Caco-2 (cell line): ENCODE measurements at regions not wholly inside any gene's neighbourhood (a gene's known extent, or its start where the extent isn't known, plus 50 kb on each side); places are given as distances from the start of the nearest gene placed in this dataset.

Source experiments
- BruUV-seq: library from RNA; stranded (reverse); fragments of 400-500 nt; replicated peaks from 2 replicates; lab custom pipeline; 2021; lab: Mats Ljungman, UMichigan
- CTCF ChIA-PET: fragments of 300-600 bp; sonication (Branson Sonifier 250); formaldehyde crosslinking; loops from one replicate; lab custom pipeline; 2022; ENCODE audit warnings: antibody characterized with exemption; lab: Charles Lee
- POLR2A ChIA-PET: fragments of 300-600 bp; sonication (Branson Sonifier 250); formaldehyde crosslinking; loops from one replicate; lab custom pipeline; 2022; ENCODE audit warnings: antibody characterized with exemption; lab: Charles Lee
- DNase-seq, 2 experiments: peaks; one replicate each; pipeline versions ENCODE4 v3.0.0 to v3.0.0-alpha.2; 2020 to 2022
- H3K27me3 ChIP-seq: replicated peaks from 2 replicates; pipeline ENCODE4 v1.6.0; 2011; ENCODE audit warnings: low read length; ENCODE audit not compliant: control insufficient read depth, insufficient read depth
- H3K36me3 ChIP-seq: 2 replicates; pipeline ENCODE4 v1.5.1; 2011; ENCODE audit warnings: low read length; ENCODE audit not compliant: control insufficient read depth, insufficient read depth
- H3K4me1 ChIP-seq: fragments of 250-450 bp; sonication (Bioruptor Pico); 2 replicates; pipeline ENCODE4 v1.5.1; 2020; ENCODE audit warnings: mild to moderate bottlenecking
- H3K4me3 ChIP-seq: 2 replicates; pipeline ENCODE4 v1.5.1; 2011; ENCODE audit warnings: low read depth, mild to moderate bottlenecking, control low read depth, low read length
- H3K9me3 ChIP-seq: fragments of 250-450 bp; sonication (Bioruptor Pico); 2 replicates; pipeline ENCODE4 v1.5.1; 2020; ENCODE audit warnings: mild to moderate bottlenecking, moderate library complexity
- H3K27ac Mint-ChIP-seq: one replicate; pipeline ENCODE4 v1.8.0; 2022; ENCODE audit warnings: mixed read lengths; ENCODE audit not compliant: unreplicated experiment
- H3K27me3 Mint-ChIP-seq: one replicate; pipeline ENCODE4 v1.8.0; 2022; ENCODE audit warnings: mixed read lengths; ENCODE audit not compliant: insufficient read depth, unreplicated experiment
- H3K36me3 Mint-ChIP-seq: one replicate; pipeline ENCODE4 v1.8.0; 2022; ENCODE audit warnings: mild to moderate bottlenecking, mixed read lengths; ENCODE audit not compliant: insufficient read depth, unreplicated experiment
- H3K4me1 Mint-ChIP-seq: one replicate; pipeline ENCODE4 v1.8.0; 2022; ENCODE audit warnings: low read depth, mixed read lengths; ENCODE audit not compliant: unreplicated experiment
- H3K4me3 Mint-ChIP-seq: one replicate; pipeline ENCODE4 v1.8.0; 2022; ENCODE audit warnings: mild to moderate bottlenecking, moderate library complexity, mixed read lengths; ENCODE audit not compliant: unreplicated experiment
- H3K9me3 Mint-ChIP-seq: one replicate; pipeline ENCODE4 v1.8.0; 2022; ENCODE audit warnings: mixed read lengths; ENCODE audit not compliant: unreplicated experiment
- intact Hi-C: fragments of 100-400 bp; cut with micrococcal nuclease; formaldehyde crosslinking; loops from one replicate; pipeline ENCODE4 v1.10.0; 2022; ENCODE audit not compliant: unreplicated experiment
- TF ChIP-seq, protein P1 (sequence below), 2 experiments: fragments of 200-600 bp in 1 of 2; IDR thresholded peaks; 1 replicate in 1 of 2; 2 replicates in 1 of 2; pipeline versions ENCODE4 v1.5.1 to v1.8.0; 2011 to 2022; ENCODE audit warnings: antibody characterized with exemption in 1 of 2, control low read depth in 1 of 2, inconsistent platforms in 1 of 2, low read depth in 1 of 2, low read length in 1 of 2, mild to moderate bottlenecking in 1 of 2, moderate library complexity in 1 of 2; ENCODE audit not compliant: insufficient read depth in 1 of 2, severe bottlenecking in 1 of 2, unreplicated experiment in 1 of 2

DNA sequence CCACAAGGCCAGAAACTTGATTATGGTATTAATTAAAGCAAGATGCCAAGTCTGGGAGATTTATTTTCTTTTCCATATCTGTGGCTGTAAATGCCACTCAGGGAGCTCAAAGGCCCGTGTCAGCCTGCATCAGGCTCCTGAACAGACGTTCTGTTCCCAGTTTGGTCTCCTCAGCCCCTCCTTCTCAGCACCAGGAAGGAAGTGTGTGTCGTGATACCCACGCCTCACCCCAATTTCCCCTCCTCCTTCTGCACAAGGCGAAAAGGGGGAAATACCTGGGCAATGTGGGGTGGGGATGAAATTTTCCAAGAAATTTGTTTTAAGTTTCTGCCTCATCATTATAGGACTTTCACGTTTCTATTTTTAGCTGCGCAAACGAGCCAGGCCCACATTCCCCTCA lies 112.0 kb downstream of the SYF2 start:
- Mint-ChIP-seq H3K4me1 (no peaks in the 10 kb centered on the region), H3K27me3 (no peaks in the 10 kb centered on the region), H3K9me3 (no peaks in the 10 kb centered on the region), H3K27ac (no peak overlapping the region), H3K36me3 (no peaks in the 10 kb centered on the region), H3K4me3 (no peak overlapping the region)
- H3K36me3 ChIP-seq, result no peaks in the 10 kb centered on the region
- no peak for DNase-seq
- H3K27me3 ChIP-seq, result no peaks in the 10 kb centered on the region
- intact Hi-C loops, result no loop called here
- ChIA-PET CTCF (interaction anchor here (0.6 kb wide), 1 partner anchor 156 kb away, joined by 3 read pairs; no protein-coding TSS in a partner anchor), POLR2A (no interaction called here)
- TF ChIP-seq, protein P1, sequence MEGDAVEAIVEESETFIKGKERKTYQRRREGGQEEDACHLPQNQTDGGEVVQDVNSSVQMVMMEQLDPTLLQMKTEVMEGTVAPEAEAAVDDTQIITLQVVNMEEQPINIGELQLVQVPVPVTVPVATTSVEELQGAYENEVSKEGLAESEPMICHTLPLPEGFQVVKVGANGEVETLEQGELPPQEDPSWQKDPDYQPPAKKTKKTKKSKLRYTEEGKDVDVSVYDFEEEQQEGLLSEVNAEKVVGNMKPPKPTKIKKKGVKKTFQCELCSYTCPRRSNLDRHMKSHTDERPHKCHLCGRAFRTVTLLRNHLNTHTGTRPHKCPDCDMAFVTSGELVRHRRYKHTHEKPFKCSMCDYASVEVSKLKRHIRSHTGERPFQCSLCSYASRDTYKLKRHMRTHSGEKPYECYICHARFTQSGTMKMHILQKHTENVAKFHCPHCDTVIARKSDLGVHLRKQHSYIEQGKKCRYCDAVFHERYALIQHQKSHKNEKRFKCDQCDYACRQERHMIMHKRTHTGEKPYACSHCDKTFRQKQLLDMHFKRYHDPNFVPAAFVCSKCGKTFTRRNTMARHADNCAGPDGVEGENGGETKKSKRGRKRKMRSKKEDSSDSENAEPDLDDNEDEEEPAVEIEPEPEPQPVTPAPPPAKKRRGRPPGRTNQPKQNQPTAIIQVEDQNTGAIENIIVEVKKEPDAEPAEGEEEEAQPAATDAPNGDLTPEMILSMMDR (IDR thresholded peaks at IDR 0.05; ENCODE audit: insufficient read depth in 1 of 2, low read depth in 1 of 2, low read length in 1 of 2, severe bottlenecking in 1 of 2, unreplicated experiment in 1 of 2), result no peak
- no peak overlapping the region for H3K4me3 ChIP-seq
- H3K4me1 ChIP-seq, result no peaks in the 10 kb centered on the region
- no TSS peak for BruUV-seq
- no peaks in the 10 kb centered on the region for H3K9me3 ChIP-seq

DNA sequence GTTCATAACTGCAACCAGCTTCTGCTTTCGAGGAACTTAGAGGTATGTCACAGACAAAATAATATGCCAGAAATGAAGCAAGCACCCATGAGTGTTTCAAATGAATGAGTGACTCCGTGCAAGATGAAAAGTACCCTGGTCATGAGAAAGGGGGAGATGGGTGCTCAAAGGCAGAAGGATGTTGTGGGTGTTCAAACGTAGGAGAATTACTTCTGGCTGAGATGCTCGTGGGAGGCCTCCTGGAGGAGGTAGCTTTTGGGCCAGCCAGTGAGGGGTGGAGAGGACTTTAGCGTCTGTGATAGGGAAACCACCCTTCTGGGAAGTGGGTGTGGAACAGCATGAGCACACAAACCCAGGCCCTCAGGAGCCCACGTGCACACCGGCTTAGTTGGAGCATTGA lies 113.8 kb downstream of the SYF2 start:
- Mint-ChIP-seq H3K27ac (no peak overlapping the region), H3K9me3 (no peaks in the 10 kb centered on the region), H3K4me1 (no peaks in the 10 kb centered on the region), H3K4me3 (no peak overlapping the region), H3K36me3 (no peaks in the 10 kb centered on the region), H3K27me3 (no peaks in the 10 kb centered on the region)
- intact Hi-C loops, result no loop called here
- Histone ChIP-seq H3K36me3 (no peaks in the 10 kb centered on the region), H3K4me3 (no peak overlapping the region), H3K4me1 (no peaks in the 10 kb centered on the region), H3K27me3 (no peaks in the 10 kb centered on the region), H3K9me3 (no peaks in the 10 kb centered on the region)
- POLR2A ChIA-PET, result no interaction called here
- CTCF ChIA-PET, result interaction anchor here (1.8 kb wide), 1 partner anchor 86 kb away, joined by 4 read pairs; no protein-coding TSS in a partner anchor
- BruUV-seq, result no TSS peak
- no peak for DNase-seq
- TF ChIP-seq, protein P1 (IDR thresholded peaks at IDR 0.05; ENCODE audit: insufficient read depth in 1 of 2, low read depth in 1 of 2, low read length in 1 of 2, severe bottlenecking in 1 of 2, unreplicated experiment in 1 of 2), result no peak

DNA sequence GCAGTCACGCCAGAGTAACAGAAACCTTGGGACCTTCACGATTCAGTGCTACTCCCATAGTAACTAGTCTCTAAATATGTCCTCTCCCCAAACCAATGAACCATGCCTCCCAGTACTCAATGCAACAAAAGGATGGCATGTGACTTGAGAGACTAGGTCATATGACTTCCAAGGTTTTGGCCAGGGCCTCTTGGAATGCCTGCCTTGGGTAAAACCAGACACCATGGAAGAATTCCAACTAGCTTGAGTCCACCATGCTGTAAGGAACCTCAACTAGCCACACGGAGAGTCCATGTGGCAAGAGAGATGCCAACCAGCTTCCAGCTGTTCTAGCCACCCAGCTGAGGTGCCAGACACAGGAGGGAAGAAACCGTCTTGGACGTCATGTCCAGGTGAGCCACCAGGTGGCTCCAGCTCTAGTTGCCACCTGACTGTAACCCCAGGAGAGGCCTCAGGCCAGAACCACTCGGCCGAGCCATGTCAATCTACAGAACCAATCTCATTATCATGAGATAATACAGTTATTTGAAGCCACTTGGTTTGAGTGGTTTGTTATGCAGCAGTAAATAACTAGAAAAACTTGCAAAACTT lies 115.0 kb downstream of the SYF2 start:
- no peaks in the 10 kb centered on the region for H3K27me3 Mint-ChIP-seq
- no peaks in the 10 kb centered on the region for H3K36me3 ChIP-seq
- no TSS peak for BruUV-seq
- H3K4me1 ChIP-seq, result no peaks in the 10 kb centered on the region
- TF ChIP-seq, protein P1 (IDR thresholded peaks at IDR 0.05; ENCODE audit: insufficient read depth in 1 of 2, low read depth in 1 of 2, low read length in 1 of 2, severe bottlenecking in 1 of 2, unreplicated experiment in 1 of 2), result peak; percentile 33 to 43
- ChIA-PET POLR2A (no interaction called here), CTCF (interaction anchor here (0.5 to 1.8 kb wide), 2 partner anchors 87 to 140 kb away, joined by 3 to 4 read pairs; no protein-coding TSS in a partner anchor)
- peaks cover 4% of the 10 kb centered on the region for H3K4me1 Mint-ChIP-seq
- intact Hi-C loops, result loop anchor here (1.0 kb wide), 1 partner anchor 88 kb away; no protein-coding TSS in a partner anchor
- no peaks in the 10 kb centered on the region for H3K27me3 ChIP-seq
- no peaks in the 10 kb centered on the region for H3K36me3 Mint-ChIP-seq
- no peaks in the 10 kb centered on the region for H3K9me3 Mint-ChIP-seq
- no peak overlapping the region for H3K4me3 Mint-ChIP-seq
- no peak overlapping the region for H3K4me3 ChIP-seq
- DNase-seq, result peak; percentile 45 to 56
- H3K9me3 ChIP-seq, result no peaks in the 10 kb centered on the region
- H3K27ac Mint-ChIP-seq, result no peak overlapping the region
